ENCODE measurements at regions not wholly inside any gene's neighbourhood (a gene's known extent, or its start where the extent isn't known, plus 50 kb on each side); places are given as distances from the start of the nearest gene placed in this dataset.

DNA sequence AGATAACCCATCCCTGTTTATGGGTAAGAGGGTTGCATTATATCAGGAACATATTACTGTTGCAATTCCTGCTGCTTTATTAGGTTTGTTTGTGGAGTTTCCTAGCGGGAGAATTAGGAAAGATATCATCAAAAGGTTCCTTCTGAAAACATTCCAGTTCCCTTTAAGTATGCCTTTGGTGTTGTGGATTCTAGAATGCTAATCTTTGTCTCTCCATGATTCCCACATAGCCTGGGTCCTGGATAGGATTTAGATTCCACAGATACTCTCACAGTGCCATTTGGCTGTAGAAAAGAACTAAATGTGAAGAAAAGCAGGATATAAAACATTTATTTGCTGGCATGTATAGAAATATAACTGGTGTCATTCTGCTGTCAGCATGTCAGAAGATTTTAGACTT lies 338.7 kb downstream of the PCDH18 start:
- POLR2A ChIA-PET, result no interaction called here
- no peak for FAIRE-seq

DNA sequence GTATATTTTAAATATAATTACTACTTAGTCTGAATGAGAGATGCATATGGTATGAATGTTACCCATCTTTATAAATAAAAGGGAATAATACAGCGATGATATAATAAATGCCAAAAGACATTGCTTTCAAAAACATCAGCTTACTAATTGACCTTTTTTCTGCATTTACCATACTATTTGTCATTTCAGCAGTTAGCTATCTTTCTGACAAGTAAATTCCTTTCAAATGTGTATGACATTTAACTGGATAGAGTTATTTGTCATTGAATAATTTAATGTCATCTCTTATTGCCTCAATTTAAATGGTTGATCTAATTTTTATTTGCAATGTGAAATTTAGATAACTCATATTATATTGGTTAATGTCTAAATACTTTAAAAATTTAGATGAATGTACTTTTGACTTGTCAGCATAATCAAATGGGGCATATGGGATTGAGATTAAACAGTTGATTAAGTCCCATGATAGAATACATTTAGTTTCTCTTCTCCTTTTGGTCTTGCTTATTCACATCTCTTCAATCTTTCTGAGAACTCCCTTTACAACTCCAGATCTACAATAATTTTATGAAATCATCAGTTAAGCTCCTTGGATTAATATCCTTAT lies 350.9 kb downstream of the PCDH18 start:
- BruUV-seq (replicated peaks), result no TSS peak
- no peak for TF ChIP-seq CEBPB (IDR thresholded peaks at IDR 0.05; ENCODE audit: borderline replicate concordance in 1 of 2, low read depth in 2 of 2, low read length in 2 of 2)
- TF ChIP-seq ZZZ3 (IDR thresholded peaks at IDR 0.05; ENCODE audit: control insufficient read depth, insufficient read length, low read depth), result no peak
- TF ChIP-seq MTA3 (IDR thresholded peaks at IDR 0.05; ENCODE audit: borderline replicate concordance, low read length), result no peak
- TF ChIP-seq SPI1 (IDR thresholded peaks at IDR 0.05; ENCODE audit: borderline replicate concordance, insufficient read depth, low read depth, low read length), result no peak
- TF ChIP-seq MEF2A (IDR thresholded peaks at IDR 0.05; ENCODE audit: insufficient read depth, low read depth, low read length), result no peak
- no peak for TF ChIP-seq YBX1 (IDR thresholded peaks at IDR 0.05)
- no peak for TF ChIP-seq TCF12 (IDR thresholded peaks at IDR 0.05; ENCODE audit: low read depth, low read length)
- no peak for TF ChIP-seq ZNF274 (IDR thresholded peaks at IDR 0.05; ENCODE audit: insufficient read depth, insufficient read length)
- no peak for TF ChIP-seq RFX5 (IDR thresholded peaks at IDR 0.05; ENCODE audit: low read depth, low read length)
- TF ChIP-seq ZNF207 (IDR thresholded peaks at IDR 0.05; ENCODE audit: borderline replicate concordance), result no peak
- TF ChIP-seq GABPA (IDR thresholded peaks at IDR 0.05; ENCODE audit: low read depth), result no peak
- no peak for TF ChIP-seq BCL11A (IDR thresholded peaks at IDR 0.05; ENCODE audit: low read depth, low read length)
- TF ChIP-seq CBX5 (IDR thresholded peaks at IDR 0.05; ENCODE audit: low read depth), result no peak
- TF ChIP-seq MAX (IDR thresholded peaks at IDR 0.05; ENCODE audit: low read depth, low read length), result no peak
- Histone ChIP-seq H4K20me1 (ENCODE audit: control insufficient read depth, insufficient read depth) (no peaks in the 10 kb centered on the region), H3K4me2 (ENCODE audit: control insufficient read depth, insufficient read depth) (no peak overlapping the region), H3K4me3 (no peak overlapping the region), H3K9me3 (replicated peaks; ENCODE audit: control insufficient read depth, insufficient read depth, low read length) (no peaks in the 10 kb centered on the region), H3K9ac (ENCODE audit: control insufficient read depth, insufficient read depth, low read length) (no peak overlapping the region), H3K27me3 (replicated peaks in 1 of 2; ENCODE audit: control insufficient read depth in 2 of 2, insufficient read depth in 2 of 2, low read length in 1 of 2) (no peaks in the 10 kb centered on the region), H3K4me1 (ENCODE audit: control insufficient read depth, insufficient read depth, low read length) (no peaks in the 10 kb centered on the region), H3K27ac (ENCODE audit: control insufficient read depth, insufficient read depth) (no peak overlapping the region), H2AFZ (ENCODE audit: control insufficient read depth, low read depth, low read length) (no peak overlapping the region), H3K79me2 (ENCODE audit: control insufficient read depth, insufficient read depth, low read length) (no peaks in the 10 kb centered on the region), H3K36me3 (ENCODE audit: control insufficient read depth in 2 of 2, insufficient read depth in 2 of 2, low read length in 1 of 2) (no peaks in the 10 kb centered on the region)
- ChIA-PET RAD21 (ENCODE audit: unreplicated experiment) (no interaction called here), SMC1A (ENCODE audit: uncharacterized antibody, unreplicated experiment) (no interaction called here), CTCF (interaction anchor here (1.4 kb wide), 1 partner anchor 9 kb away, joined by 5 read pairs; no protein-coding TSS in a partner anchor), POLR2A (no interaction called here)
- 90% methylated on average over 1 of the region's 1 CpG for WGBS (ENCODE audit: insufficient coverage, insufficient replicate concordance, low lambda C conversion rate, missing lambda C conversion rate)
- ATAC-seq (no peak), FAIRE-seq (no peak), DNase-seq (ENCODE audit: low read depth, low spot score) (no peak)
- intact Hi-C loops (cut with micrococcal nuclease; ENCODE audit: unreplicated experiment), result no loop called here
- in situ Hi-C loops (cut with MboI), result no loop called here

More for the DNA sequence above, 338.7 kb downstream of the PCDH18 start:
- DNase-seq (ENCODE audit: low read depth, low spot score), result no peak
- H2AFZ ChIP-seq (ENCODE audit: control insufficient read depth, low read depth, low read length), result no peak overlapping the region
- no peak for TF ChIP-seq CEBPB (IDR thresholded peaks at IDR 0.05; ENCODE audit: borderline replicate concordance in 1 of 2, low read depth in 2 of 2, low read length in 2 of 2)
- no peak for TF ChIP-seq SP1 (IDR thresholded peaks at IDR 0.05; ENCODE audit: low read depth, low read length)
- no peak for TF ChIP-seq RCOR1 (conservative IDR thresholded peaks at IDR 0.05; ENCODE audit: low read depth, low read length)
- no peak for TF ChIP-seq HDGF (IDR thresholded peaks at IDR 0.05)
- TF ChIP-seq SUZ12 (IDR thresholded peaks at IDR 0.05; ENCODE audit: unreplicated experiment), result no peak
- TF ChIP-seq BRCA1 (IDR thresholded peaks at IDR 0.05; ENCODE audit: low read depth, low read length), result no peak
- TF ChIP-seq TCF7 (IDR thresholded peaks at IDR 0.05; ENCODE audit: borderline replicate concordance), result no peak
- no peak for TF ChIP-seq PAX8 (IDR thresholded peaks at IDR 0.05)
- no peak for TF ChIP-seq IKZF2 (IDR thresholded peaks at IDR 0.05)
- TF ChIP-seq ATF7 (IDR thresholded peaks at IDR 0.05; ENCODE audit: low read depth), result no peak
- TF ChIP-seq YBX1 (IDR thresholded peaks at IDR 0.05), result no peak
- TF ChIP-seq DPF2 (IDR thresholded peaks at IDR 0.05), result no peak
- H3K4me3 ChIP-seq, result no peak overlapping the region
- RAD21 ChIA-PET (ENCODE audit: unreplicated experiment), result no interaction called here
- WGBS (ENCODE audit: insufficient coverage, insufficient replicate concordance, low lambda C conversion rate, missing lambda C conversion rate), result 0% methylated on average over 1 of the region's 1 CpG
- H3K9me3 ChIP-seq (replicated peaks; ENCODE audit: control insufficient read depth, insufficient read depth, low read length), result no peaks in the 10 kb centered on the region
- in situ Hi-C loops (cut with MboI) (no loop called here), intact Hi-C loops (cut with micrococcal nuclease; ENCODE audit: unreplicated experiment) (no loop called here)
- CTCF ChIA-PET, result no interaction called here
- H3K4me1 ChIP-seq (ENCODE audit: control insufficient read depth, insufficient read depth, low read length), result no peaks in the 10 kb centered on the region
- no peak overlapping the region for H3K27ac ChIP-seq (ENCODE audit: control insufficient read depth, insufficient read depth)
- H3K27me3 ChIP-seq (replicated peaks in 1 of 2; ENCODE audit: control insufficient read depth in 2 of 2, insufficient read depth in 2 of 2, low read length in 1 of 2), result no peaks in the 10 kb centered on the region
- H3K9ac ChIP-seq (ENCODE audit: control insufficient read depth, insufficient read depth, low read length), result no peak overlapping the region
- H3K4me2 ChIP-seq (ENCODE audit: control insufficient read depth, insufficient read depth), result no peak overlapping the region
- ATAC-seq, result no peak
- BruUV-seq (replicated peaks), result no TSS peak
- H4K20me1 ChIP-seq (ENCODE audit: control insufficient read depth, insufficient read depth), result no peaks in the 10 kb centered on the region
- no peaks in the 10 kb centered on the region for H3K79me2 ChIP-seq (ENCODE audit: control insufficient read depth, insufficient read depth, low read length)
- SMC1A ChIA-PET (ENCODE audit: uncharacterized antibody, unreplicated experiment), result no interaction called here
- no peaks in the 10 kb centered on the region for H3K36me3 ChIP-seq (ENCODE audit: control insufficient read depth in 2 of 2, insufficient read depth in 2 of 2, low read length in 1 of 2)
